GM03348 (cell line): ENCODE measurements at regions not wholly inside any gene's neighbourhood (a gene's known extent, or its start where the extent isn't known, plus 50 kb on each side); places are given as distances from the start of the nearest gene placed in this dataset.
A peak's percentile ranks its signal among the peaks of the same experiment; 100 is the strongest.

Experiments used
- DNase-seq: peaks from one replicate; pipeline ENCODE4 v3.0.0; 2012; ENCODE audit warnings: low spot score

GRCh38 chr2:176813156-176813555, 399.4 kb upstream of the HNRNPA3 start:
- DNase-seq: no peak

- DNase-seq: no peak
Measured at GRCh38 chr2:176813621-176814049, 399.0 kb upstream of the HNRNPA3 start.

GRCh38 chr2:176814274-176814673, 398.3 kb upstream of the HNRNPA3 start:
- DNase-seq: no peak

GRCh38 chr2:176814740-176815367, 397.7 kb upstream of the HNRNPA3 start:
- peak; percentile 59 for DNase-seq

- peak; percentile 35 for DNase-seq
Measured at GRCh38 chr2:176817061-176817565, 395.5 kb upstream of the HNRNPA3 start.

GRCh38 chr2:176818076-176818475, 394.5 kb upstream of the HNRNPA3 start:
- no peak for DNase-seq

- no peak for DNase-seq
Measured at GRCh38 chr2:176818617-176819016, 394.0 kb upstream of the HNRNPA3 start.

- no peak for DNase-seq
Measured at GRCh38 chr2:176819306-176819705, 393.3 kb upstream of the HNRNPA3 start.

- DNase-seq: no peak
Measured at GRCh38 chr2:176820371-176820932, 392.1 kb upstream of the HNRNPA3 start.

- DNase-seq: no peak
Measured at GRCh38 chr2:176821350-176821749, 391.2 kb upstream of the HNRNPA3 start.

- DNase-seq: no peak
Measured at GRCh38 chr2:176822060-176822459, 390.5 kb upstream of the HNRNPA3 start.

- DNase-seq: no peak
Measured at GRCh38 chr2:176826356-176826755, 386.2 kb upstream of the HNRNPA3 start.

- DNase-seq: no peak
Measured at GRCh38 chr2:176826984-176827668, 385.5 kb upstream of the HNRNPA3 start.

- DNase-seq: no peak
Measured at GRCh38 chr2:176830362-176830761, 382.2 kb upstream of the HNRNPA3 start.

GRCh38 chr2:176832086-176832485, 380.5 kb upstream of the HNRNPA3 start:
- DNase-seq: no peak

- no peak for DNase-seq
Measured at GRCh38 chr2:176833671-176834070, 378.9 kb upstream of the HNRNPA3 start.

GRCh38 chr2:176834226-176834625, 378.4 kb upstream of the HNRNPA3 start:
- DNase-seq: no peak

- no peak for DNase-seq
Measured at GRCh38 chr2:176843208-176843607, 369.4 kb upstream of the HNRNPA3 start.

- no peak for DNase-seq
Measured at GRCh38 chr2:176844461-176844860, 368.1 kb upstream of the HNRNPA3 start.

- no peak for DNase-seq
Measured at GRCh38 chr2:176845718-176846117, 366.9 kb upstream of the HNRNPA3 start.

GRCh38 chr2:176847575-176847974, 365.0 kb upstream of the HNRNPA3 start:
- no peak for DNase-seq

- DNase-seq: no peak
Measured at GRCh38 chr2:176848844-176849243, 363.8 kb upstream of the HNRNPA3 start.

- no peak for DNase-seq
Measured at GRCh38 chr2:176851200-176851888, 361.2 kb upstream of the HNRNPA3 start.
